ENCODE measurements at regions not wholly inside any gene's neighbourhood (a gene's known extent, or its start where the extent isn't known, plus 50 kb on each side); places are given as distances from the start of the nearest gene placed in this dataset.
"Not testable (repeated sequence)": the region's sequence is repeated elsewhere in the genome, so short reads cannot be mapped to it uniquely, and the experiment has no call there.

DNA sequence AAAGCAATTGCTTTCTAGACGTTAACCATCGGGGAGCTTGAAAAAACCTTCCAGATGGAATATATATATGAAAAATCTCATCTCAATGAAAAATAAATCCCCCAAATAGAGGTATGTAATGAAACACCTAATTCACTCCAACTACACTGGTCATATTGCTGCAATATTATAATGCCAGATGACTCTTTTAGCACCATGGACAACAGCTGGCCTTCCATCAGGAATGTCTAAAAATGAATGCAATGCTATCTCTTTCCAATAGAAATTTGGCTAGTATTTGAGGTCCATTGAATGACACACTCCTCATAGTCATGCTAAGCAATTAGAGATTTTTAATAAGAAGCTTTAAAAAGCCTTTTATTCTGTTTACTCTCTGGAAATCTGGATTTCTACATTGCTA lies 340.2 kb upstream of the BRINP1 start:
- no peak for DNase-seq

DNA sequence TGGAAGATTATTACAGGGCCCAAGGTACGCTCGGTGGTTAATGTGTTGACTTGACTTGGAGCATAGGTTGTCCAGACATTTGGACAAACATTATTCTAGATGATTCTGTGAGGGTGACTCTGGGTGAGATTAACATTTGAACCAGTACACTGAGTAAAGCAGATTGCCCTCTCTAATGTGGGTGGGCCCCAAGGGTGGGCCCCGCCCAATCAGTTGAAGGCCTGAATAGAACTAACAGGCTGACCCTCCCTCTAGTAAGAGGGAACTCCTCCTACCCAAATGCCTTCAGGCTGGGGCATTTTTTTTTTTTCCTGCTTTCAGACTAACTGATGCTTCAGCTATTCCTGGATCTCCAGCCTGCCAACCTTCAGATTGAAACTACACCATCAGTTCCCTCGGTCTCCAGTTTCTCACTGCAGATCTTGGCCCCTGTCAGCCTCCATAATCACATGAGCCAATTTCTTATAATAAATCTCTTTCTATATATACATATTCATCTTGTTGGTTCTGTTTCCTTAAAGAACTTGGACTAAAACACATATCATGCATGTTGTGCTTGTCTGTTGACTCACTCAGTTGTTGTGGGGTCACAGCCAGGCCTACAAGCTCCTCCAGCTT lies 338.1 kb upstream of the BRINP1 start:
- no peak for DNase-seq

DNA sequence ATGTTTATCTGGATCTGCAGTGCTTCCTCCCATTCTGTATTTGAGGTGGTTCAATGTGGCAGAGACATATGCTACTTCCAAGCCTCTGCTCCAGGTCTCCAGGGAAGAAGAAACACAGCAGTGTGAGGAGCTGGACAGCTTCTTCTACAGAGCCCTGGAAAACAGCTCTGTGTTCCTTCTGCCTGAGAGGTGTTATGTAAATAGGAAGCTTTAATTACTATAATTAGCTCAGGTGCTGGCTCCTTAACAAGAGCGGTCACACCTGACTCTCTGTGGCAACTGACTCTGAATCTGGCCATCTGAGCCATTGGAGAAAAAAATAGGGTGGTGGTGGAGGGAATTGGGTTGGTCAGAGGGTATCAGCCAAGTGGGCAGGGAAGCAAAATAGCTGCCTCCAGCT lies 332.4 kb upstream of the BRINP1 start:
- no peak for DNase-seq

DNA sequence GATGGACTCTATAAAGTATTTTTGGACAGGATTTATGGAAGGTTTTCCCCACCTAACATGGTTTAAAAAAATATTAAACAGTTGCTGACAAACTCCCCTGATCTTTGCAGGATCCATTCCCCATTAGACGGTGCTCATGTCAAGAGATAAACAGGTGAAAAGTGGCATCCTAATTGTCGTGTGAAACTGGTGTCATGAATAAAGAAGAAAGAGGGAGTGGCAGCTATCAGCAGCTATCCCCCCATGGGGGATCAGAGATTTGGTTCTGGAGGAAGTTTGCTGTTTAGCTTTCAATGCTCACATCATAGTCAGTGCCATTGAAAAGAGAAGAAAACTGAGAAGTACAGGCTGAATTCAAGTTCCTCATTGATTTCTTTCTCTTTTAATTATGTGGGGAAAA lies 329.3 kb upstream of the BRINP1 start:
- no peak for DNase-seq

DNA sequence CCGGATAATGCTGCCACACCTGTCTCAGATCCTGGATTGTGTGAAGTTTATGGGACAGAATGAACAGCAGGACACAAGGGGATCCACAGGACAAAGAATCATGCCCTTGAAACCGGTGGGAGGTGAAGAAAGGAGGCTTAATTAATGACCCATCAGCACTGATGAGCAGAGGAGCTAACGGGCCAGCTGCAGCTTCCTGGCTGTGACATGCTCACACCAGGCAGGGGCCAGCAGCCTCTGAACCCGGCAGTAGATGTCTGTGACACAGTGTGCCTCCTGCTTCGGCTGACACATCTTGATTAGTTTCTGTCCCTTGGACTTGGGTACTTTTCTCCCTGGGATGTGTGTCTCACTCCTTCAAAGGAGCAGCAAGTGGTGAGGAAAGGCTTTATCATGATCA lies 328.8 kb upstream of the BRINP1 start:
- no peak for DNase-seq

DNA sequence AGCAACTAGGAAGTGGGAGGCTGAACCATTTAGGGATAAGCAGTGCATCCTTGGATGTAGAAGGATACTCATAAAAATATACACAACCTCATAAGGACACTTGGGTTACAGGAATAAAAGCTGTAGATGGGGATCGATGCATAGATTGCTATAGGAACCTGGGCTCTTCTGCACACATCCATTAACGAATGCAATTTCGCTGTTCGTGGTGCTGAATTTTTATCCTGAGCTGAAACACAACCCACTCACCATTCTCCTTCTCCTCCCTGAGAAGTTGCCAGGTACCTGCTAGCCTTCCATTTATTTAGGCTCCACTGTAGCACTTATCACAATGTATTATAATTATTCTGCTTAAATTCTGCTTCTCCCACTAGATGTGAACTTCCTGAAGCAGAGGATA lies 320.6 kb upstream of the BRINP1 start:
- DNase-seq = no peak

DNA sequence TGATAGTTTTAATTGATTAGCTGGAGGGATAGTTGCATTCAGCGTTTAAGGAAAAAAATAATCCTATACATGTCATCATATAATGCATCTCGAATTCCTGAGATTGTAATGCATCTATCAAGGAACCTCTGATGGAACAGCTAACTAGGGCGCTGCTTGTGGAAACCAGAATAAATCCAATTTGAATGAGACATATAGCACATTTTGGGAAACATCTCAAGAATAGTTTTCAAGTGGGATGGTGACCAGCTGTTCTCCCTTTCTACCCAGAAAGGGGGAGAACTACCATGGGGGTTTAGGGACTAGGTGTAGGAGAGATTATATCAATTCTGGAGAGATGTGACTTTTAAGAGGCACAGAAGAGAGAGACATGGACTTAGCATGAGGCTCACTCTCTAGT lies 319.3 kb upstream of the BRINP1 start:
- no peak for DNase-seq

DNA sequence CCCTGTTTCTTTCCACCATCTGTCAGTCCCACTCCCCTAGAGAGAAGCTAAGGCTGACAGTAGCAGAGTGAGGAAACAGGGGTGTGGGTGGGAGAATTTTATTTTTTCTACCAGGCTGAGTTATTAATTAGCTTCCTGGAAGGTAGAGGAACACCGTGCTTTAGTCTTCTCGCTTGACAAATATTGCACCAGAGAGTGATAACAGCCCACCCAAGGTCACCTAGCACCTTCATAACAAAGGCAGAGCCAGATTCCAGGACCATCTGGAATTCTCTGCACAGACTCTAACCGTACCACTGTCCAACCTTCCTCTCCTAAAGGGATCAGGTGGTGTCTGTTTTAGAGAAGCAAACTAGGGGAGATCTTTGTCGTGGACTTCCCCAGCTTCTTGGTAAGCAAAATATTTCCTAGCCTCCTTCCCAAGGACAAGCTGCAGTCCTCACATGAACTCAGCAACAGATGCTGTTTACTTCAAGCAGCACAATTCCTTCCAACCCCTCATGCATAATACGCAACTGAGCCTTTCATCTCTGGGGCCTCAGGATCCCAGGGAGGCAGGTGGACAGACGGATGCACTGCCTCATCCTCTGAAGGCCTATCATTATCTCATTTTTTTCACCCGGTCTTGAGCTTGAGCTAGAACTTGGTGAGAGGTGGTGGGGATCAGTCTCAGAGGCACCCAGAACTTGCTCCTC lies 308.7 kb upstream of the BRINP1 start:
- no peak for DNase-seq

DNA sequence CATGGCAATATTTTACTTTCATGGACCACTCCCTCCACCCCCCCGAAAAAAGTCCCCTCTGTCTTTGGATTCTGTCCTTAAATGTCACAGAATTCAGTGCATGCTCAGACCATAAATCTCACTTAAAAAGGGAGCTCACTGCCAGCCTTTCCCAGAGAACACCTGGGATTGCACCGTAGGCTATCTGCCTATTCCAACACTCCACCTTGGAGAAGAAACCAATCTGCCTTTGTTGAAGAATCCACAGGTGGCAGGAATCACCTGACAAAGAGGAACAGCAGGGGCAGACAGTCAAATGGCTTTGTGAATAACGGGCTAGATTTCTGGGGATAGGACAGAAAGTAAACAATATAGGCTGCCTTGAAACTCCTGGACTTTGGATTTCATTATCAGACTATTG lies 306.7 kb upstream of the BRINP1 start:
- DNase-seq = no peak

DNA sequence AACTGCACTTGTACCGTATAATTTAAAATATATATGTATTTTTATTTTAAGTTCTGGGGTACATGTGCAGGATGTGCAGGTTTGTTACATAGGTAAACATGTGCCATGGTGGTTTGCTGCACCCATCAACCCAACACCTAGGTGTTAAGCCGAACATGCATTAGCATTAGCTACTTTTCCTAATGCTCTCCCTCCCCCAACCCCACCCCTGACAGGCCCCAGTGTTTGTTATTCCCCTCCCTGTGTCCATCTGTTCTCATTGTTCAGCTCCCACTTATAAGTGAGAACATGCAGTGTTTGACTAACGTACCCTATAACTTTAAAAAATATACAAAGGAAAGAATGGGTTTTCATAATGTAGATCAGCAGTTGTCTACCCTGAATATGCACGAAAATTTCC lies 303.5 kb upstream of the BRINP1 start:
- not testable (repeated sequence) for DNase-seq

DNA sequence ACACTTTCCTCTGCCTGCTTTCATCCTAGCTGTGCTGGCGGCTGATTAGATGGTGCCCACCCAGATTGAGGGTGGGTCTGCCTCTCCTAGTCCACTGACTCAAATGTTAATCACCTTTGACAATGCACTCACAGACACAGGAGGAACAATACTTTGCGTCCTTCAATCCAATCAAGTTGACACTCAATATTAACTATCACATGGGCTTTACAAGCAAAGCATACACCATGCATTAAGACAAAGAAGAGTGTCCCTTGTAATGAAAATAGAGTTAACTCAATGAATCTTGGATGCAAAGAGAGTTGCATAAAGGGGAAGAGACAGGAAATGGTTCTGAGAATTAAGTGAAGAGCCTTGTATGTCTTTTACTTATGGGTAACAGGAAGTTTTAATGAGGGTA lies 298.7 kb upstream of the BRINP1 start:
- no peak for DNase-seq

DNA sequence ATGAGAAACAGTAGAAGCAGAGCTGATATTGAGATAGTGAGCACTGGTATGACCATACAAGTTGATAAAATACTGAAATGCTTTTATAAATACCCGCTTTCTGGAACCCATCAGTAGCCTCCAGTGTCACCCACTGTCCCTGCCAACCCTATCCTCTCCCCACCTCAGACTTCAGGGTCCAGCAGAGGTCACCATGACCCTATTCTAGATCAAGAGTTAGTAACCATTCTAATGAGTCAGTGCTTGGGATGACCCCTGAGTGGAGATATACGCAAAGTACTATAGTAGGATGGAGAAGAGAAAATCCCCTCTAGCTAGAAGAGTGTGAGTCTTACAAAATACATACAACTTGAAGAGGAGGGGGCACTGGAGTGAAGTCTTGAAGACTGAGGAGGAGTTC lies 297.9 kb upstream of the BRINP1 start:
- no peak for DNase-seq

DNA sequence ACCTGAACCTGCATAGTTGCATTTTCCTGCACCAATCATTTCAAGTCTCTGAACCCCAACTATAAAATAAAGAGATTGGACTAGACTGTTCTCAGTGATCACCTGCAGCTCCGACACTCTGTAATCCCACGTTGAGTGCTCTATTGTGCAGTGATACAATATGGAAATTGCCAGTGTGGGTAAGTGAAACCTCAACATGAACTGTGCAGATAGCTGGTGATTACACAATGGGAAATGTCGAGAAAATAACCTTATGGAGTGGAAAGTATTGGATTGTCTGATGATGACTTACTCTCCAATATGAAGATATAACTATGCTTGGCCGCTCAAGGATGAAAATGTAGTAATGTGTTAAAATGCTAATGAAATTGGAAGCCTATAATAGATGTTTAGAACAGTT lies 293.1 kb upstream of the BRINP1 start:
- no peak for DNase-seq

DNA sequence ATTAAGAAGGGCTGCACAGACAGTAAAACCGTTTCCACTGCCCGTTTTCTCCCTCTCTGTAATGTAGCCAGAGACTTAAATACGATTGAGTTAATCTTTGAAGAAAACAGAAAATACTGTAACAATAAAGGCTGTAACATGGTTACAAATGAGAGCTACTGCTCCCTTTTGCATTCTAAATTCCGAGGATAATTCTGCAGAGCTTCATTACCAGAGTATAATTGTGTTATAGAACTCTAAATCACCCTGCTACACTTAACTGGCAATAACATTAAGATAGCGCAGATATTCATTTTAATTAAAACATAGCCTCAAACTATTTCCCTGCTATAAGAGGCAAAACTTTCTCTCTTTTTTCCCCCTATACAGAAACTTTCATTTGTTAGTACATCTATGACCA lies 283.7 kb upstream of the BRINP1 start:
- no peak for DNase-seq

DNA sequence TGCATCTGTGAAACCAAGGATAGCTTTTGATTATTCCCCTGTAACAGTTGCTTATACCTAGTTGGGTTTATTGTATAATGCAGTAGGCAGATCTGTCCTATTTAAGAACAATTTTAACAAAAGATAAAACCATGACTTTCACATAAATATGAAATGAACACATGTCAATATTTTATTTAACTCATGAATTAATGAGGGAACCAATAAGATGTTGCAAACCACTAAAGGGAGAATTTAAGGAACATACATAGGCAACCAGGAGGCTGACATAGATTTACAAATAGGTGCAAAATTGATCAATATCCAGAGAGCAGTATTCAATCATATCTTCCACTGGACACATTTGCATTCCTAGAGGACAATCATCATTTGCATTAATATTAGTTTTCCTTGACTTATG lies 280.0 kb upstream of the BRINP1 start:
- DNase-seq = no peak

DNA sequence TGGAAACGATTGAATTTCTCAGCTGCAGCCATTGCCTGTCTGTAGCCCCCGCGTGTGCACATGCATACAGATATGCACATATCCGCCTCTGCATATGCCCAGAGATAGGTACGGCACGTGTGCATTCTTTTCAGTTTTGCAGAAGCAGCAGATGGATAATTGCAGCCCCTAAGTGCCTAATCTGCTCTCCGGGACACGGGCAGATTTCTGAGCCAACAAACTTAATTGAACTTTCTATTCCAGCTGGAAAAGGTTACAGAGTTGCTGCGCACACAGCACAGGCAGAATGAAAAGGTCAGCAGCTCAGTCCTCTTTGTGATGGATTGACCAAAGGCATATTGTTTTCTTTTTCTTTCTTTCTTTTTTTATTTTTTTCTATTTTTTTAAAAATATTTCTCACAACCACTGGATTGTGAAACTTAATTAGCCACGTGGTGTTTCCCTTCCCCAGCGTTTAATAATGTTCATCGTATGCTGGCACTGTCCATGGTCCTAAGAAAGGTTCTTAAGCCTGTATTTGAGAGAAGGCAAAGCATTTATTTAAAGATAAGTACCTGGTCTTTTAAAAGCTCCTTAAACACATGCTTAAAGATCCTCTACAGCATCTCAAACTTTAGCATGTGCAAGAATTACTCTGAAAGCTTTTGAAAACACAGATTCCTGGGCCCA lies 270.2 kb upstream of the BRINP1 start:
- DNase-seq = no peak

DNA sequence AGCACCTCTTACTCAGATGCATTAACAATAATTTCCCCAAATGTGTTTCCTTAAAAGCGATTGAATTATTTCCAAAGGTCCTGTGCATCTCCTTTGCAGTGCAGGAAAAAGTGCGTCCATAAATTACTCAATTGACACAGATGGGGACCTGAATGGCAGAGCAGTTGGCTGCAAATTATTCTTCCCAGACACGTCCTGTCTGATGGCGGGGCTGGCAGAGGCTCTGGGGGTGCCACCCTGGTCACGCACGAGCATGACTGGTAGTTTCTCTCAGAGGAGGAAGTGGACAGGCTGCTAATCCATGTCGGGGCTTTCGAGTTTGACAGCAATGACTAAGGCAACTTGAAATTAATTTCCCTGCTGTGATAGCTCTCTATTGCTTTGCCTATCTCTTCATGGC lies 264.8 kb upstream of the BRINP1 start:
- DNase-seq = no peak

DNA sequence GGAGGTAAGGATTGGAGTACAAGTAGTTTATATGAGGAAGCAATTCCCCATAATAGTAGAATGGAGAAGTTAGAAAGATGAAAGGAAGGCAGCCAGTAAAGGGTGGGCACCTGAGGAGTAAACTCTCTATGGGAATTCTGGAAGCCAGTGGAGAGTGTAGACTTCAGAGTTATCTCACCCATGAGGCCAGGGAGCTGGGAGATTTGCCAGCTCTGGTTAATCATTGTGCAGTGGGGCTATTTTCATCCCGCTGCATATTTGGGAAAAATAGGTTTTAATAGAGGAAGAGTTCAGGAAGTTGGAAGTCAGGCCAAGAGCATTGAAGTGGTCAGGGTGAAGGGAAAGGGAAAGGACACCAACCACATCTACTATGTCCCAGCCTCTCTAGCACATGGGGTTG lies 242.3 kb upstream of the BRINP1 start:
- DNase-seq = no peak

DNA sequence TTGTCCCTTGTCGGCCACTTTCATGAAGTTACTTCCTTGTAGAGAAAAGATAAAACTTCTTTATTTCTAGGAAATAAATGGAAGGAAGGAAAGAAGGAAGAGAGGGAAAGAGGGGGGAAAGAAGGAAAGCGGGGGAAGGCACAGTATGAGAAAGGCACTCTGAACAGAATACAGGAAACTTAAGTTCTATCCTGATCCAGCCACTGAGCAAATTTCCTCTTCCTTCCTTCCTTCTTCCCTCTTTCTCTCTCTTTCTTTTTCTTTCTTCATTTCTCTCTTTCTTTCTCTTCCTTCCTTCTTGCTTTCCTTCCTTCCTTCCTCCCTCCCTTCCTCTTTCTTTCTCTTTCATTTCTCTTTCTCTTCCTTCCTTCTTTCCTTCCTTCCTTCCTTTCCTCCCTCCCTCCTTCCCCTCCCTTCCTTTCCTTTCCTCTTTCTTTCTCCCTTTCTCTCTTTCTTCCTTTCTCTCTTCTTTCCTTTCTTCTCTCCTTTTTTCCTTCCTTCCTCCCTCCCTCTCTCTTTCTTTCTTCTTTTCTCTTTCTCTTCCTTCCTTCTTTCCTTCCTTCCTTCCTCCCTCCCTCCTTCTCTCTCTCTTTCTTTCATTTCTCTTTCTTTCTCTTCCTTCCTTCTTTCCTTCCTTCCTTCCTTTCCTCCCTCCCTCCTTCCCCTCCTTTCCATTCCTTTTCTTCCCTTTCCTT lies 240.2 kb upstream of the BRINP1 start:
- no peak for DNase-seq

DNA sequence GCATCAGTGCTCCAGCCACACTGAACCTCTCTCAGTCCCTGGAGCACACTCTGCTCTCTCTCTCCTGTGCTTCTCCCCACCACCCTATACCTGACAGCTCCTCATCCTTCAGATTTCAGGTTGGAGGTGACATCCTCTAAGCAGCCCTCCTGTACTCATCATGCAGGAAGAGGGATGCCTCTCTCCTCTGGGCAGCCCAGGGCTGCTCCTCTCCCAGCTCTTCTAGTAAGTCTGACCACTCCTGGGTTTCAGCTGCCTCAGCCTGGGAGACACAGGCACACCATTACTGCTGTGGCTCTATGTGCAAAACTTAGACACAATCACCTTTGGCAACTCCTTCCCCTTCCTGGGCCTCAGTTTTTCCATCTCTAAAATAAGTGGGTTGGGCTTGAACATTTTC lies 232.4 kb upstream of the BRINP1 start:
- no peak for DNase-seq

DNA sequence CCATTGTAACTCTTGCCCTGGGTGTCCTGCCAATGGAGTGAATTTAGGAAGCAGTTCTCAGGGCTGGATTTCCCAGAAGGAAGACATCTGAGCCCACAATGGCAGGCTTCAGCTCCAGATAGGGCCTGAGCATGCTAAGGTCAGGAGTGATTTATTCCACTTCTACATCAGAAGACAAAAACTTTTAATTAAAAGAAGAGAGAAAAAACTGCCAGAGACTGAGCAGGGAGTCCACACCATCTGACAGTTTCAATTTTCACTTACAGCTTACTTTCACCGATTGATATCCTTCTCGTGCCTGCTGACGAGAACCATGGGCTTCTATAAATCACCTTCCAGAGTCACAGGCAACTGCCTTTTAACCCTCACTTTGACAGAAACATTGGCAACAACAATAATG lies 228.3 kb upstream of the BRINP1 start:
- no peak for DNase-seq

DNA sequence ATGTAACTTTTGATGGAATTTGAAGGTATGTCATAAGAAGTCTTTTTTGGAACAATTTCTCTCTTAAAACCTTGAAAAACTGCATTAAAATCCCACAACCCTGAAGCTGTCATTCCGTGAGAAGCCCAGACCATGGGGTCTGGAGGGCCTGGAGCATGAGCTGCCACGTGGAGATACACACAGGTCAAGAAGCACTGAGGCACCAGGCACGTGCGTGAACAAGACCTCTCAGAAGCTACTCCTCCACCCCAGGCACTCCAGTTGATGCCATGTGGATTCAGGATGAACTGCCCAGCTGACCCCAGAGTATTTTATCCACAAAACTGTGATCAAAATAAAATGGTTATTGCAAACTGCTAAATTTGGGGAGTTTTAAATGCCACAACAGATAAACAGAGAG lies 227.5 kb upstream of the BRINP1 start:
- no peak for DNase-seq

DNA sequence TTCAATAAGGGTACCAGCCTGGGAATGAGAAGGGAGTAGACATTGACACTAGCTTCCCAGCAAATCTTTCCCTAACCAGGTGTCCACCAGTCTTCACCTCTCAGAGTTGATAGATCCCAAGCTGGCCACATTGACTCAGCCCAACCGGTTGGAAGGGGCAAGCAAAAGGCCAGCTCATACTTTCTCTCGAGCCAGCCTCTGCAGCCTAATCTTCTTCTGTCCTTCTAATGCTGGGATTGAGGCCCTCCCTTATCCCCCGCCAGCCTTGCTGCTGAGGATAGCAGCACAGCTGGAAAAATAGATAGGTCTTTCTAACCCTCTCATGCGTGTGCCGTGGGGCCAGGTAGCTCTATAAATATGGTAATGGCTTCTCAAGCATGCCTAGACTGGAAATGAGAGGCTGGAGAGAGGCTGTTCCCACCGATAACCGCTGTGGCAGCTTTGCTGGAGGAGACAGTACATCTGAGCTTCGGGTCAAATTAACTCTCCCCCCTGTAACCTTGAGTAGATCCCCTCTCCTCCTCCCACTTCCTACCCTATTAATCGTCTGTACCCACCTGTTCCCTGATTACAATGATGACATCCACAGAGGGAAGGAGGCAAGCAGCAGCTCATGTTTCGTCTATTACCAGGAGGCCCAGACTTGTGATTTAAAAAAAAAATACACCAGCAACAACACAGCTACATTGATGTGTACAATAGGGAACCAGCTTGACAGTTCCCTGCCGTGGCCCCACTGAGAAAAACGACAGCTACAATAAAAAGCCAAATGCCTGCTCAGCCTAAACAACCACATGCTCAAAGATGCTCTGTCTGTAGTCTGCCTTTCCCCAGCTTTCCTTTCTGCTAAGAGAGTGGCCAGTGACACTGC lies 219.9 kb upstream of the BRINP1 start:
- DNase-seq = no peak

All from activated naive CD4-positive, alpha-beta T cell treated with Interleukin-2 at 50 U/mL for 16 hours (primary cell).